AG09309 (cell line): ENCODE measurements at regions not wholly inside any gene's neighbourhood (a gene's known extent, or its start where the extent isn't known, plus 50 kb on each side); places are given as distances from the start of the nearest gene placed in this dataset.

Source experiments
- DNase-seq: peaks from one replicate; pipeline ENCODE4 v3.0.0-alpha.2; 2010; ENCODE audit warnings: low read depth
- H3K4me3 ChIP-seq: 2 replicates; pipeline ENCODE4 v1.5.1; 2011; ENCODE audit warnings: mild to moderate bottlenecking, low read depth, low read length, moderate library complexity; ENCODE audit not compliant: control insufficient read depth
- TF ChIP-seq, protein P1 (sequence below): IDR thresholded peaks from 2 replicates; pipeline ENCODE4 v1.5.1; 2011; ENCODE audit warnings: mild to moderate bottlenecking, low read depth, low read length, inconsistent platforms; ENCODE audit not compliant: insufficient read depth, control insufficient read depth; ENCODE audit errors: missing control alignments

DNA sequence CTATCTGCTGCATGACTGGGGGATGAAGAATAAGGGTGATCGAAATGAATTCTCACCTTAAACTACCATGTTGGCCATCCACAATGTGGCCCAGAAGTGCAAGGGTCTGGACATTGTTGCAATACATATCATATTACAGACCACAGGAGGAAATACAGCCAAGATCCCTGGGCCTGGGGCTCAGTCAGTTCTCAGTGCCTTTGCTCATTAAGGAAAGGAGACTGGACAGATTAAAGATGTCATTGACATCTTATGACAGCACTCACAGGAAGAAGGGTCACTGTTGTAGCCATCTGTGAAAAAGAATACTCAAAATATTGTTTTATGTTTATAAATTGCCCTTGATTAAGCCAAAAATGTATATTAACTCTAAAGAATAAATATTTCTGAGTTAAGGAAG lies 1345.2 kb downstream of the FSTL5 start:
- no peak for DNase-seq
- H3K4me3 ChIP-seq: no peak overlapping the region
- TF ChIP-seq, protein P1, sequence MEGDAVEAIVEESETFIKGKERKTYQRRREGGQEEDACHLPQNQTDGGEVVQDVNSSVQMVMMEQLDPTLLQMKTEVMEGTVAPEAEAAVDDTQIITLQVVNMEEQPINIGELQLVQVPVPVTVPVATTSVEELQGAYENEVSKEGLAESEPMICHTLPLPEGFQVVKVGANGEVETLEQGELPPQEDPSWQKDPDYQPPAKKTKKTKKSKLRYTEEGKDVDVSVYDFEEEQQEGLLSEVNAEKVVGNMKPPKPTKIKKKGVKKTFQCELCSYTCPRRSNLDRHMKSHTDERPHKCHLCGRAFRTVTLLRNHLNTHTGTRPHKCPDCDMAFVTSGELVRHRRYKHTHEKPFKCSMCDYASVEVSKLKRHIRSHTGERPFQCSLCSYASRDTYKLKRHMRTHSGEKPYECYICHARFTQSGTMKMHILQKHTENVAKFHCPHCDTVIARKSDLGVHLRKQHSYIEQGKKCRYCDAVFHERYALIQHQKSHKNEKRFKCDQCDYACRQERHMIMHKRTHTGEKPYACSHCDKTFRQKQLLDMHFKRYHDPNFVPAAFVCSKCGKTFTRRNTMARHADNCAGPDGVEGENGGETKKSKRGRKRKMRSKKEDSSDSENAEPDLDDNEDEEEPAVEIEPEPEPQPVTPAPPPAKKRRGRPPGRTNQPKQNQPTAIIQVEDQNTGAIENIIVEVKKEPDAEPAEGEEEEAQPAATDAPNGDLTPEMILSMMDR: no peak

DNA sequence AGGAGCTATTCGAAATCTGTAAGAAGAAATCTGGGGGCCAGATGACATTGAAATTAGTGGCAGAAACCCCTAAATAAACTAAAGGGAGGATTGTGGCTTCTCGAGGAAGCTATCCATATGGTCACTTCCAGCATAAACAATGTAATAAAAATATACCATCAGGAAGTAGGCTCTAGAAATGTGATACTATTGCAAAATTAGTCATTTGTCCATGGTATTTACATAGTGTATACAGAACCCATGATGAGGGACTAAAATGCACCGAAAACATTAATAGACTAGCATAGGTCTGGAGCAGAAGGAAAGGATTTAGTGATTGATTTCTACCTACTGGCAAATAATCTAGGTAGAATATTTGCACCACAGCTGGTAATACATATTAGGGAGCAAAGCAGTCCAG lies 1344.0 kb downstream of the FSTL5 start:
- no peak for DNase-seq
- no peak overlapping the region for H3K4me3 ChIP-seq
- TF ChIP-seq, protein P1: no peak

DNA sequence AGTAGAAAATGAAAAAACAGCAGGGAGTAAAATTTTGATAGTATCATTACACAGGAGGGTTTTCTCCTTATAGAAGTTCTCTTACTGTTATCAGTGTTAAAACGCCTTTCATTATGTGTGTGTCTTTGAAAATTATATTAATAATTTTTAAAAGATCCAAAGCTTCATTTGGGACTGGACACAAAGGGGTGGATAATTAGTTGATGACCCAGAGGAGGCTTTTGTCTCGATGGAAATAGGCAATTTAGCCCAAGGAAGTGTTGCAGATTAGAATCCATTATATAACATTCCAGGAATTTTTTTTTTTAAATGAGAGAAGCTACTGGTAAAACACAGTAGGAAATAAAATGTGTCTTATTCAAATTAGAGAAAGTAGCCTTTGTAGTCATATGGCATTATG lies 1339.3 kb downstream of the FSTL5 start:
- TF ChIP-seq, protein P1: no peak
- no peak overlapping the region for H3K4me3 ChIP-seq
- no peak for DNase-seq

DNA sequence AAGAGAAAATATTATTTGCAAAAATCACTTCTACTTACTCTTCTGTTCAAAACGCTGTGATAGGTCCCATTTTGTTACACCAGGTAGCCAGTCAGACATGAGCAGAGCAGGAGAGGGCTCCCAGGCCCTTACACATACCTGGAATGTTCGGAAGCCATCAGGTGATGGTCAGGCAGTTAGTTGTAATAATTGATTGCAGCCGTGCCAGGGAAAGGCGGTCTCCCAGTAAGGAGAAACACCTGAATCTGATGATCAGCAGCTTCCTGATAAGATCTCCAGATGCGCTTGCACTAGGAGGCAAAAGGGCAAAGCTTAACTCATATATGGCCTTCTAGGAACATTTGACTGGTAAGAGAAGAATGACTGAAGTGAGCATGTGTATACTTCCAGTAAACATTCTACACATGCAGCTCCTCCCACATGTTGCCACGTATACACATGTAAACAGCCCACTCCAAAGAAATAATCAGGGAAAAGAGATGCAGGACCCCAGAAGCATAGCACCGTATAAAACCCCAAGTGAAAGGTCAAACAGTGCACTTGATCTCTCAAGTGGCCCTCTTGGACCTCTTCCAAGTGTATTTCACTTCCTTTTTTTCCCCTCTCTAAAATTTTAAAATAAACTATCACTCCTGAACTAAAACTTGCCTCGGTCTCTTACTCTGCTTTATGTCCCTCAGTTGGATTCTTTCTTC lies 1338.0 kb downstream of the FSTL5 start:
- no peak overlapping the region for H3K4me3 ChIP-seq
- TF ChIP-seq, protein P1: no peak
- no peak for DNase-seq

- no peak overlapping the region for H3K4me3 ChIP-seq
- TF ChIP-seq, protein P1: no peak
- no peak for DNase-seq
Measured at GRCh38 chr4:160826339-160826679, 1337.5 kb downstream of the FSTL5 start.

GRCh38 chr4:160831165-160831922 lies 1332.5 kb downstream of the FSTL5 start:
- no peak for DNase-seq
- TF ChIP-seq, protein P1: no peak
- no peak overlapping the region for H3K4me3 ChIP-seq
